Hepatocyte (in vitro differentiated cells): ENCODE measurements at regions not wholly inside any gene's neighbourhood (a gene's known extent, or its start where the extent isn't known, plus 50 kb on each side); places are given as distances from the start of the nearest gene placed in this dataset.

Experiments used
- EZH2 ChIP-seq: fragments of 200-600 bp; sonication (generic); IDR thresholded peaks from 2 replicates; pipeline ENCODE4 v1.6.1; 2016; ENCODE audit warnings: antibody characterized with exemption, mild to moderate bottlenecking, borderline replicate concordance
- TF ChIP-seq, protein P1 (sequence below): fragments of 200-600 bp; sonication (generic); IDR thresholded peaks from 2 replicates; pipeline ENCODE4 v1.5.1; 2016; ENCODE audit warnings: antibody characterized with exemption, mild to moderate bottlenecking; ENCODE audit not compliant: poor library complexity

DNA sequence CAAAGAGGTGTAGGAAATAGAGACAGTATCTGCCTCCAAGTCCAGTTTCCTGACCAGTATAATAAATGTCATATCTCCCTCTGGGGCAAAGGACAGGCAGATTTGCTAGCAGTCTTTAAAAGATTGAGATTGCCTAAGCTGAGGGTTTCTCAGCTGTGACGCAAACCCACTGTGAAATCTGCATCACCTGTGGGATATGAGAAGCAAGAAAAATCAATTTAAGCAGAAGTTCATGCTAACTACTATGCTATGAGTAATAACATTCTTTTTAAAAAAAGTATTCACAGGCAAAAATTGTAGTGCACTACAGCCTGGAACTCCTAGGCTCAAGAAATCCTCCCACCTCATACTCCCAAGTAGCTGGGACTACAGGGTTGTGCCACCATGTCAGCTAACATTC, 168.1 kb upstream of the POC5 start:
- TF ChIP-seq, protein P1, sequence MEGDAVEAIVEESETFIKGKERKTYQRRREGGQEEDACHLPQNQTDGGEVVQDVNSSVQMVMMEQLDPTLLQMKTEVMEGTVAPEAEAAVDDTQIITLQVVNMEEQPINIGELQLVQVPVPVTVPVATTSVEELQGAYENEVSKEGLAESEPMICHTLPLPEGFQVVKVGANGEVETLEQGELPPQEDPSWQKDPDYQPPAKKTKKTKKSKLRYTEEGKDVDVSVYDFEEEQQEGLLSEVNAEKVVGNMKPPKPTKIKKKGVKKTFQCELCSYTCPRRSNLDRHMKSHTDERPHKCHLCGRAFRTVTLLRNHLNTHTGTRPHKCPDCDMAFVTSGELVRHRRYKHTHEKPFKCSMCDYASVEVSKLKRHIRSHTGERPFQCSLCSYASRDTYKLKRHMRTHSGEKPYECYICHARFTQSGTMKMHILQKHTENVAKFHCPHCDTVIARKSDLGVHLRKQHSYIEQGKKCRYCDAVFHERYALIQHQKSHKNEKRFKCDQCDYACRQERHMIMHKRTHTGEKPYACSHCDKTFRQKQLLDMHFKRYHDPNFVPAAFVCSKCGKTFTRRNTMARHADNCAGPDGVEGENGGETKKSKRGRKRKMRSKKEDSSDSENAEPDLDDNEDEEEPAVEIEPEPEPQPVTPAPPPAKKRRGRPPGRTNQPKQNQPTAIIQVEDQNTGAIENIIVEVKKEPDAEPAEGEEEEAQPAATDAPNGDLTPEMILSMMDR, result no peak
- no peak for TF ChIP-seq EZH2
